Thyroid gland (tissue), 4 donors: ENCODE measurements at regions not wholly inside any gene's neighbourhood (a gene's known extent, or its start where the extent isn't known, plus 50 kb on each side); places are given as distances from the start of the nearest gene placed in this dataset.

Experiments
- POLR2A ChIP-seq, 2 donors: fragments of 450-650 bp; IDR thresholded peaks; one replicate each; pipeline ENCODE4 v1.6.1; 2017; ENCODE audit warnings: antibody characterized with exemption in 2 of 2, mild to moderate bottlenecking in 2 of 2, moderate library complexity in 1 of 2
- TF ChIP-seq, protein P1 (sequence below), 6 experiments: fragments of 200-600 bp in 3 of 6; fragments of 450-650 bp in 3 of 6; sonication (generic) in 3 of 6; IDR thresholded peaks; one replicate each; pipeline ENCODE4 v1.5.1; 2016 to 2019; ENCODE audit warnings: antibody characterized with exemption in 6 of 6, mild to moderate bottlenecking in 2 of 6, inconsistent platforms in 1 of 6, moderate library complexity in 1 of 6

DNA sequence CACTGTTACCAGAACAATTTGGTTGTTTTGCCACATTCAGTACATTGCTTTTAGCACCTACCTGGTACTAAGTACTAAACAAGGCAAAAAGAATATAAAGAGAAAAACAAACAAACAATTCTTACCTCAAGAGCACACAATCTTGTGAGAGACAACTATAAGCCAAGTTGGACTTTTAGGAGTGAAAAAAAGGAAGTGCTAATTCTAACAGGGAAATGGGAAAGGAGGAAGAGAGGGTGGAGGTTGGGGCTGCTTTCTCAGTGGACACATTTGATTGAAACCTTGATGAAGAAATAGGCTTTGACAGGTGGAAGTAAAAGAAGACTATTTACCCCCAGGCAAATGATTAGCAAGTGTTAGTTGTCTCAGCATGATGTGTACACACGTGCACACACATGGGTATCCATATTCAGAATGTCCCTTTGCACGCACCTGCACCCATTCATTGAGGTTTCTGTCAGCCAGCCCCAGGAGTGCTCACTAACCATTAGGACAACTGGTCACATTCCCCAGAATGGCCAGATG lies 302.6 kb downstream of the ACTL7B start:
- TF ChIP-seq, protein P1, sequence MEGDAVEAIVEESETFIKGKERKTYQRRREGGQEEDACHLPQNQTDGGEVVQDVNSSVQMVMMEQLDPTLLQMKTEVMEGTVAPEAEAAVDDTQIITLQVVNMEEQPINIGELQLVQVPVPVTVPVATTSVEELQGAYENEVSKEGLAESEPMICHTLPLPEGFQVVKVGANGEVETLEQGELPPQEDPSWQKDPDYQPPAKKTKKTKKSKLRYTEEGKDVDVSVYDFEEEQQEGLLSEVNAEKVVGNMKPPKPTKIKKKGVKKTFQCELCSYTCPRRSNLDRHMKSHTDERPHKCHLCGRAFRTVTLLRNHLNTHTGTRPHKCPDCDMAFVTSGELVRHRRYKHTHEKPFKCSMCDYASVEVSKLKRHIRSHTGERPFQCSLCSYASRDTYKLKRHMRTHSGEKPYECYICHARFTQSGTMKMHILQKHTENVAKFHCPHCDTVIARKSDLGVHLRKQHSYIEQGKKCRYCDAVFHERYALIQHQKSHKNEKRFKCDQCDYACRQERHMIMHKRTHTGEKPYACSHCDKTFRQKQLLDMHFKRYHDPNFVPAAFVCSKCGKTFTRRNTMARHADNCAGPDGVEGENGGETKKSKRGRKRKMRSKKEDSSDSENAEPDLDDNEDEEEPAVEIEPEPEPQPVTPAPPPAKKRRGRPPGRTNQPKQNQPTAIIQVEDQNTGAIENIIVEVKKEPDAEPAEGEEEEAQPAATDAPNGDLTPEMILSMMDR (IDR thresholded peaks at IDR 0.05): no peak
- no peak for TF ChIP-seq POLR2A (IDR thresholded peaks at IDR 0.05)
